HFF-Myc (cell line): ENCODE measurements at regions not wholly inside any gene's neighbourhood (a gene's known extent, or its start where the extent isn't known, plus 50 kb on each side); places are given as distances from the start of the nearest gene placed in this dataset.

Experiments used
- DNase-seq: peaks from one replicate; pipeline ENCODE4 v3.0.0-alpha.2; 2011; ENCODE audit warnings: low read depth; ENCODE audit errors: extremely low read depth
- H3K4me3 ChIP-seq: replicated peaks from 2 replicates; pipeline ENCODE4 v1.5.1; 2011; ENCODE audit warnings: low read depth, mild to moderate bottlenecking, control low read depth, low read length
- CTCF ChIP-seq: IDR thresholded peaks from 2 replicates; pipeline ENCODE4 v1.5.1; 2012; ENCODE audit warnings: mild to moderate bottlenecking, low read depth, low read length, control low read depth; ENCODE audit errors: missing control alignments

- DNase-seq = no peak
- TF ChIP-seq CTCF = no peak
- no peak overlapping the region for H3K4me3 ChIP-seq
These were observed 62.0 kb upstream of the PCDH20 start for GRCh38 chr13:61477619-61478018.

GRCh38 chr13:61470786-61471185 is 55.1 kb upstream of the PCDH20 start:
- no peak for TF ChIP-seq CTCF
- H3K4me3 ChIP-seq = no peak overlapping the region

GRCh38 chr13:61466280-61466679 is 50.6 kb upstream of the PCDH20 start:
- no peak for TF ChIP-seq CTCF

More at GRCh38 chr13:61470786-61471185, 55.1 kb upstream of the PCDH20 start:
- no peak for DNase-seq

More at GRCh38 chr13:61466280-61466679, 50.6 kb upstream of the PCDH20 start:
- no peak overlapping the region for H3K4me3 ChIP-seq
- no peak for DNase-seq
